NCI-H146 treated with DMSO at 0.1 percent for 48 hours (cell line): ENCODE measurements at regions not wholly inside any gene's neighbourhood (a gene's known extent, or its start where the extent isn't known, plus 50 kb on each side); places are given as distances from the start of the nearest gene placed in this dataset.
A peak's percentile ranks its signal among the peaks of the same experiment; 100 is the strongest.

ENCODE experiments used
- DNase-seq: peaks from one replicate; lab custom pipeline; 2025; ENCODE audit not compliant: unreplicated experiment; lab: John Stamatoyannopoulos, UW

DNA sequence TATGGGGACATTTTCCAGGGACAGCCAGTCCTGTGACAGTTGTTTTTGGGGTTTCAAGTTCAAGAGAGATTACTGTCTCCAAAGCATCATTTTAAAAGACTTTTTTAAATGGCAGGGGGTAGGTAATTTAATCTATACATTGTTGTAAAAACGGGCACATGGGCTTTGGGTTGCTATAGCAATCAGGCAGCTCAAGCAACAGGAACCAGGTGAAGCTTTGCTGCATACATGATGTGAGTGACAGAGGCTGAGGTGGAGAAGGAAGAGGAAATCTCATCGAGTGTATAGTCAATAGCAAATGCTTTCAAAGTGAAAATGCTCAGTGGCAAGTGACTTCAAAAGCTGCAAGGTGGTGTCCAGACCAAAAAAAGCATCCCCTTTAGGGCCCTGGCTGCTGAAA is 277.4 kb upstream of the JAG1 start:
- DNase-seq: peak; percentile 3

DNA sequence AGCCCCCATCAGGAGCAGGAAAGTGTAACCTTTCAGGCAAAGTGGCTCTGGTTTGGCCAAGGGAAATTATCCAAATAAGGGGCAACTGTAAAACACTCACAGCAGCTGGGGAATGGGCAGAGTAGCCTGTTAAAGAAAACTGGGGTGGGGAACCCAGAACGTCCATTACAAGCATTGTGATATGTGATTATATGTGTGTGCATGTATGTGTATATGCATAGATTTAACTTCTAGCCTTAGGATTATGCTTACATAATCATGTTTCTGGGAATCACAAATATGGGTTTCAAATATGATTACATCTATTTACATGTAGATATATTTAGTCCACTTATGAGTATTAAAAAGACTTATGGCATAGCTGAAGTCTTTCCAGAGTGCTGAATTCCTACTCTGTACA is 278.1 kb upstream of the JAG1 start:
- DNase-seq: no peak

- DNase-seq: no peak
Observed at GRCh38 chr20:10953437-10953836, 279.6 kb upstream of the JAG1 start.

- DNase-seq: no peak
Observed at GRCh38 chr20:10954137-10954840, 280.5 kb upstream of the JAG1 start.

GRCh38 chr20:10954908-10955580 is 281.2 kb upstream of the JAG1 start:
- DNase-seq: no peak

DNA sequence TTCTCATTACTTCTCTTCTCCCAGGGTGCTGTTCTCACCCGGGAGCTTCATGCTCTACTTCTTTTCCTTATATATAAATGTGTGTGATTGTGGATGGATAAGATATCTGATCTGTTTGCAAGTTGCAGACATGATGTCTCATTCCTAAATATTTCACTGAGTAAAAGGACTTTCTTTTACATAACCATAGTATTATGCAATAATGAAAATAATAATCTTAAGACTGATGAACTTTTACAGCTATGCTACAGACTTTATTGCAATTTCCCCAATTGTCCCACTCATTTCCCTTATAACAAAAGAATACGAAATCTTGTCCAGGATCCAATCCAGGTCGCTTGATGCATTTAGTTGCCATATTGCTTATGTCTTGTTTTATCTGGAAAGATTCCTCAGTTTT is 284.5 kb upstream of the JAG1 start:
- no peak for DNase-seq

GRCh38 chr20:10960416-10960815 is 286.6 kb upstream of the JAG1 start:
- DNase-seq: no peak

DNA sequence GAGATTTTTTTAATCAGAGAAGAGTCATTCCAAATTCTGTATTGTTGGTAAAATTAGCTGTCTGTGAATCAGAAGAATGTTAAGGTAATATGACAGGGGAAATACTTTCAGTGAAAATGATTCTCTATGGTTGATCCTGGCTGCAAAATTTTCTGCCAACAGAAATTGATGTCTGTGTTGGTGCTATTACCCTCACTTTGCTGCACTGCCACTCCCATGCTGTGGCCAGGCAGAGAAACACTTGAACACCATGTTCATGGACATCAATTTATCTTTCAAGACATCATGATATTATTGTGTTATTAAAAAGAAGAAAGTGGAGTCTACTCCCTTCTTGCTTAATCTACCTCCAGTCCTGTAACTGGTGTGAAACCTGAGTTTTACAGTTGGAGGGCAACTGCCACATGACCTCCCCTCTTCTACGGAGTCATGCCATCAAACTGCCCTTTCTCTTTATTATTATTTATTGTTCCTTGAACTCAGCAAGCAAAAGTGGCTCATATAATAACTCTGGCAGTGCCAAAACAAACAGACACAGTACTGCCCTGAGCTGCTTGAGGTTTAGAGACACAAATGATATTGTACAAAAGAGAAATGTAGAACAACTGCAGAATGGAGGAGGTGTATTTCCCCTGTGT is 288.0 kb upstream of the JAG1 start:
- DNase-seq: no peak

DNA sequence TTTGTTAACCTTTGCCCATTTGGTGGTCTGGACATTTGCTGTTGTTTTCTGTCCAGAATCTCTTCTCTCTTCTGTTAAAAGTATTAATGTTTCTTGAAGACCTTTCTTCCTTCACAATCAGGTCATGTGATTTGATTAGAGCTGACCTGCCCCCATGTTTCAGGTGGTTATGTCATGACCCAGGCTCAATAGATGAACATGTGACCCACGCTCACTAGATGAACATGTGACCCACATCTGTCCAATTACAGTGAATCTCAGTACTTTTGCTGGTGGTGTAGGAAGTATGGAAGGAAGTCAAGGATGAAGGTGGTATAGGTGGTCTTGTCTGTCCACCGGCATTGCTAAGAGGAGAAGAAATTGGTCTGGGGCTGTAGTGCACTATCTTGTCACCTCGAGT is 289.1 kb upstream of the JAG1 start:
- DNase-seq: no peak

- no peak for DNase-seq
Observed at GRCh38 chr20:10963717-10964266, 290.0 kb upstream of the JAG1 start.

GRCh38 chr20:10965936-10966470 is 292.2 kb upstream of the JAG1 start:
- DNase-seq: no peak

- DNase-seq: no peak
Observed at GRCh38 chr20:10970109-10970508, 296.3 kb upstream of the JAG1 start.

DNA sequence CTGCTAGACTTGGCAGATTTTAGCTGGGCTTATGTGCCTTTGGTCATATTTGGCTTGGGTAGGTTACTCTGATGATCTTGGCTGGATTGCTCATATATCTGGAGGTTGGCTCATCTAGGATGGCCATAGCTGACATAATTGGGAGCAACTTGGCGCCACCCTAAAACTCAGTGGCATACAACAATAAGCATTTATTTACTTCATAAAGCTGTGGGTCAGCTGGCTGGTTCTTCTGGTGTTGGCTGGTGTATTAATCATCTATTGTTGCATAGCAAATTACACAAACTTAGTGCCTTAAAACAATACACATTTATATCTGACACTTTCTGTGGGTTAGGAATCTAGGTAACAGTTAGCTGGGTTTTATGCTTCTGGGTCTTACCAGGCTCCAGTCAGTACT is 297.3 kb upstream of the JAG1 start:
- no peak for DNase-seq

GRCh38 chr20:10972219-10972860 is 298.5 kb upstream of the JAG1 start:
- DNase-seq: no peak

DNA sequence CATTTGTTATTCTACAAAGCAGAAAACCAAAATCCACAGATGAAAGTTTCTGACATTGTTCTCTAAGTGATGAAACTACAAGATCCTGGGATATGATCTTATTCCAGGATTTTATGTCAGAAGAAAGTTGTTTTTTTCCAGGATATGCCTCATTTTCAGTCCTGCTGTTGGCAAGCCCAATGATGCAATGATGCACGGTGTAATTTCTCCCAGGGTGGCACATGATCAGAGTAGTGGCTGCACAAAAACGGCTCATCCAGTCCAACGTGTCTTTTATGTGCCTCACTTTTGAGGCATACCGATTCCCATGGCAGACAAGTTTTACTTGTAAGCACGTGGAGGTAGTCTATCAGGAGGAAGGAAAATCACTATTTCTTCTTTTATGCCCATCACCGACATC is 302.3 kb upstream of the JAG1 start:
- no peak for DNase-seq

DNA sequence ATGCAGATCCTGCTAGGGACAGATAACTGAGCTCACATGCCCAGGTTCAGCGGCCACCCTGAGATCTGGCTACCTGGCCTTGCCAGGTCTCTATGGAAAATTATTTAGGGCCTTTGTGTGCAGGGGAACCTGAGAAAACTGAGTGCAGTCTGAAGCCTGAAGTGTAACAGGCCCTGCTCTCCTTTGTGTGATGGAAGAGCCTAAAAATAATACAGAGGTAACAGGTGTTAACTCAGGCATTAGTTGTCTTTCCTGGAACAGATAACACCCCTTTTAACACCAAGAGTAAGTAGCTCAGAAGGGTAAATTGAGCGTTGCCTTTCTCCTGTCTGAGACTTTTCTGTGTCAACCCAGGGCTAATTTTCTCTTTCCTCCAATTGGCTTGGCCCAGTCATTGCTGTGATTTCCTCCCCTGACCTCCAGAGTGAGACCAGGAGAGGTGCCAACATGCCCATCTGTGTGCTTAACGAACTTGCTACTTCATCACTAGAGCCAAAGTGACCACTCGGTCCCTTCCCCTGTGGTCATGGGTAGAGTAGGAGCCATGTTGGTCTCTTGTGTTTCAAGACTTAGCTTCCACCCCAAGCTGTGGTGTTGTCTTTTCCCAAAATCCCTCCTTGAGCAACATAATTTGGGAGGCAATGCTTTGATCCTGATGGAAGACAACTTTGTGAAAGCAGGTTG is 304.4 kb upstream of the JAG1 start:
- no peak for DNase-seq

GRCh38 chr20:10978713-10979112 is 304.9 kb upstream of the JAG1 start:
- DNase-seq: no peak

- no peak for DNase-seq
Observed at GRCh38 chr20:10982692-10983091, 308.9 kb upstream of the JAG1 start.

GRCh38 chr20:10984294-10984693 is 310.5 kb upstream of the JAG1 start:
- peak; percentile 25 for DNase-seq

- DNase-seq: peak; percentile 29
Observed at GRCh38 chr20:10984913-10985312, 311.1 kb upstream of the JAG1 start.

GRCh38 chr20:10985536-10985935 is 311.7 kb upstream of the JAG1 start:
- DNase-seq: no peak
